ENCODE measurements at regions not wholly inside any gene's neighbourhood (a gene's known extent, or its start where the extent isn't known, plus 50 kb on each side); places are given as distances from the start of the nearest gene placed in this dataset.

GRCh38 chr6:74785236-74785635 lies 420.6 kb downstream of the COL12A1 start:
- H3K27ac Mint-ChIP-seq: no peak overlapping the region
- H4K20me1 ChIP-seq (ENCODE audit: low read depth): no peaks in the 10 kb centered on the region
- peaks cover 2% of the 10 kb centered on the region for H3K27me3 Mint-ChIP-seq (ENCODE audit: insufficient read depth, low read depth)
- H3K4me3 Mint-ChIP-seq: no peak overlapping the region
- H3K4me3 ChIP-seq: no peak overlapping the region
- H3F3A ChIP-seq (ENCODE audit: low read depth): no peaks in the 10 kb centered on the region
- TF ChIP-seq, protein P1, sequence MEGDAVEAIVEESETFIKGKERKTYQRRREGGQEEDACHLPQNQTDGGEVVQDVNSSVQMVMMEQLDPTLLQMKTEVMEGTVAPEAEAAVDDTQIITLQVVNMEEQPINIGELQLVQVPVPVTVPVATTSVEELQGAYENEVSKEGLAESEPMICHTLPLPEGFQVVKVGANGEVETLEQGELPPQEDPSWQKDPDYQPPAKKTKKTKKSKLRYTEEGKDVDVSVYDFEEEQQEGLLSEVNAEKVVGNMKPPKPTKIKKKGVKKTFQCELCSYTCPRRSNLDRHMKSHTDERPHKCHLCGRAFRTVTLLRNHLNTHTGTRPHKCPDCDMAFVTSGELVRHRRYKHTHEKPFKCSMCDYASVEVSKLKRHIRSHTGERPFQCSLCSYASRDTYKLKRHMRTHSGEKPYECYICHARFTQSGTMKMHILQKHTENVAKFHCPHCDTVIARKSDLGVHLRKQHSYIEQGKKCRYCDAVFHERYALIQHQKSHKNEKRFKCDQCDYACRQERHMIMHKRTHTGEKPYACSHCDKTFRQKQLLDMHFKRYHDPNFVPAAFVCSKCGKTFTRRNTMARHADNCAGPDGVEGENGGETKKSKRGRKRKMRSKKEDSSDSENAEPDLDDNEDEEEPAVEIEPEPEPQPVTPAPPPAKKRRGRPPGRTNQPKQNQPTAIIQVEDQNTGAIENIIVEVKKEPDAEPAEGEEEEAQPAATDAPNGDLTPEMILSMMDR (IDR thresholded peaks at IDR 0.05): no peak
- no peak for TF ChIP-seq EZH2phosphoT487 (IDR thresholded peaks at IDR 0.05)
- TF ChIP-seq EZH2 (IDR thresholded peaks at IDR 0.05): no peak
- no peak for DNase-seq (ENCODE audit: low spot score)
- H3K4me1 Mint-ChIP-seq: peaks cover 3% of the 10 kb centered on the region
- H2AFZ ChIP-seq (replicated peaks): no peak overlapping the region
- H3K9me3 Mint-ChIP-seq: peaks cover 3% of the 10 kb centered on the region
- no peaks in the 10 kb centered on the region for H3K79me2 ChIP-seq (ENCODE audit: low read depth)
- H3K4me1 ChIP-seq: no peaks in the 10 kb centered on the region
- no peaks in the 10 kb centered on the region for H3K36me3 ChIP-seq
- H3K27me3 ChIP-seq: no peaks in the 10 kb centered on the region
- H3K9me3 ChIP-seq (ENCODE audit: low read depth): no peaks in the 10 kb centered on the region
- H3K4me2 ChIP-seq: no peak overlapping the region
- H3K27ac ChIP-seq: no peak overlapping the region
- no peaks in the 10 kb centered on the region for H3K36me3 Mint-ChIP-seq
- H3K9ac ChIP-seq: no peak overlapping the region

- H3K9ac ChIP-seq: no peak overlapping the region
- H3K27me3 ChIP-seq: no peaks in the 10 kb centered on the region
- no peak overlapping the region for H3K4me3 ChIP-seq
- Mint-ChIP-seq H3K9me3 (peaks cover 3% of the 10 kb centered on the region), H3K27ac (no peak overlapping the region), H3K4me3 (no peak overlapping the region), H3K36me3 (no peaks in the 10 kb centered on the region), H3K27me3 (ENCODE audit: insufficient read depth, low read depth) (peaks cover 2% of the 10 kb centered on the region), H3K4me1 (peaks cover 3% of the 10 kb centered on the region)
- H3K4me2 ChIP-seq: no peak overlapping the region
- no peaks in the 10 kb centered on the region for H4K20me1 ChIP-seq (ENCODE audit: low read depth)
- no peaks in the 10 kb centered on the region for H3K36me3 ChIP-seq
- no peaks in the 10 kb centered on the region for H3K79me2 ChIP-seq (ENCODE audit: low read depth)
- H3F3A ChIP-seq (ENCODE audit: low read depth): no peaks in the 10 kb centered on the region
- H3K4me1 ChIP-seq: no peaks in the 10 kb centered on the region
- no peak for TF ChIP-seq EZH2 (IDR thresholded peaks at IDR 0.05)
- TF ChIP-seq EZH2phosphoT487 (IDR thresholded peaks at IDR 0.05): no peak
- TF ChIP-seq, protein P1 (IDR thresholded peaks at IDR 0.05): no peak
- H2AFZ ChIP-seq (replicated peaks): no peak overlapping the region
- no peaks in the 10 kb centered on the region for H3K9me3 ChIP-seq (ENCODE audit: low read depth)
- no peak overlapping the region for H3K27ac ChIP-seq
- DNase-seq (ENCODE audit: low spot score): no peak
Measured at GRCh38 chr6:74782346-74782745, 423.5 kb downstream of the COL12A1 start.

- Mint-ChIP-seq H3K9me3 (peaks cover 3% of the 10 kb centered on the region), H3K27ac (no peak overlapping the region), H3K4me3 (no peak overlapping the region), H3K27me3 (ENCODE audit: insufficient read depth, low read depth) (peaks cover 2% of the 10 kb centered on the region), H3K36me3 (no peaks in the 10 kb centered on the region), H3K4me1 (peaks cover 3% of the 10 kb centered on the region)
- H4K20me1 ChIP-seq (ENCODE audit: low read depth): no peaks in the 10 kb centered on the region
- TF ChIP-seq EZH2 (IDR thresholded peaks at IDR 0.05) (no peak), EZH2phosphoT487 (IDR thresholded peaks at IDR 0.05) (no peak)
- TF ChIP-seq, protein P1 (IDR thresholded peaks at IDR 0.05): no peak
- no peaks in the 10 kb centered on the region for H3K9me3 ChIP-seq (ENCODE audit: low read depth)
- no peaks in the 10 kb centered on the region for H3F3A ChIP-seq (ENCODE audit: low read depth)
- H3K27me3 ChIP-seq: no peaks in the 10 kb centered on the region
- no peak for DNase-seq (ENCODE audit: low spot score)
- H3K4me3 ChIP-seq: no peak overlapping the region
- no peaks in the 10 kb centered on the region for H3K36me3 ChIP-seq
- no peak overlapping the region for H3K9ac ChIP-seq
- H2AFZ ChIP-seq (replicated peaks): no peak overlapping the region
- H3K27ac ChIP-seq: no peak overlapping the region
- no peaks in the 10 kb centered on the region for H3K4me1 ChIP-seq
- no peaks in the 10 kb centered on the region for H3K79me2 ChIP-seq (ENCODE audit: low read depth)
- H3K4me2 ChIP-seq: no peak overlapping the region
Measured at GRCh38 chr6:74780831-74781230, 425.0 kb downstream of the COL12A1 start.
